Testis (tissue), 2 donors: ENCODE measurements at regions not wholly inside any gene's neighbourhood (a gene's known extent, or its start where the extent isn't known, plus 50 kb on each side); places are given as distances from the start of the nearest gene placed in this dataset.

ENCODE experiments used
- POLR2A ChIP-seq: fragments of 450-650 bp; IDR thresholded peaks from one replicate; pipeline ENCODE4 v1.6.1; 2017; ENCODE audit warnings: antibody characterized with exemption, mild to moderate bottlenecking, moderate library complexity
- TF ChIP-seq, protein P1 (sequence below), 3 experiments: fragments of 450-650 bp in 2 of 3; fragments of 200-600 bp in 1 of 3; sonication (generic) in 1 of 3; IDR thresholded peaks; one replicate each; pipeline ENCODE4 v1.5.1; 2016 to 2019; ENCODE audit warnings: antibody characterized with exemption in 3 of 3, mild to moderate bottlenecking in 2 of 3, moderate library complexity in 1 of 3

DNA sequence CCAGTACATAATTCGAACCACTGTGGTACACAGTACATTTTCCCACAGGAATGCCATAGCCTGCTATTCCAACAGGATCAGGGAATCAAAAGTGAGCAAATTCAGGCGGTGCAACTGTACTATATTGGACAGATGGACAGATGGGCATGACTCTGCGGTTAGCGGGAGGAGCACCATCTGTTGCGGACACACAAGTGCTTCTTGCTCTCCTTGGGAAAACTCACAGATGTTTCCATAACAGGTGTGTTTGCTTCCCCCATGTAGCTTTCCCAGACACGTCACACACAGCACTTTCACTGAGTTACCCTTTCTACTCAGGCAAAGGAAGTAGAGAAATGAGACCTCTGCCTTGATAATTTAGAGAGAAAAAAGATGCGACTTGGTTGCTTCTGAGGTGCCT is 325.1 kb upstream of the THBS1 start:
- TF ChIP-seq, protein P1, sequence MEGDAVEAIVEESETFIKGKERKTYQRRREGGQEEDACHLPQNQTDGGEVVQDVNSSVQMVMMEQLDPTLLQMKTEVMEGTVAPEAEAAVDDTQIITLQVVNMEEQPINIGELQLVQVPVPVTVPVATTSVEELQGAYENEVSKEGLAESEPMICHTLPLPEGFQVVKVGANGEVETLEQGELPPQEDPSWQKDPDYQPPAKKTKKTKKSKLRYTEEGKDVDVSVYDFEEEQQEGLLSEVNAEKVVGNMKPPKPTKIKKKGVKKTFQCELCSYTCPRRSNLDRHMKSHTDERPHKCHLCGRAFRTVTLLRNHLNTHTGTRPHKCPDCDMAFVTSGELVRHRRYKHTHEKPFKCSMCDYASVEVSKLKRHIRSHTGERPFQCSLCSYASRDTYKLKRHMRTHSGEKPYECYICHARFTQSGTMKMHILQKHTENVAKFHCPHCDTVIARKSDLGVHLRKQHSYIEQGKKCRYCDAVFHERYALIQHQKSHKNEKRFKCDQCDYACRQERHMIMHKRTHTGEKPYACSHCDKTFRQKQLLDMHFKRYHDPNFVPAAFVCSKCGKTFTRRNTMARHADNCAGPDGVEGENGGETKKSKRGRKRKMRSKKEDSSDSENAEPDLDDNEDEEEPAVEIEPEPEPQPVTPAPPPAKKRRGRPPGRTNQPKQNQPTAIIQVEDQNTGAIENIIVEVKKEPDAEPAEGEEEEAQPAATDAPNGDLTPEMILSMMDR (IDR thresholded peaks at IDR 0.05), result no peak
- TF ChIP-seq POLR2A, result no peak
